Activated CD4-positive, alpha-beta T cell treated with anti-CD3 and anti-CD28 coated beads for 4 hours (primary cell): ENCODE measurements at regions not wholly inside any gene's neighbourhood (a gene's known extent, or its start where the extent isn't known, plus 50 kb on each side); places are given as distances from the start of the nearest gene placed in this dataset.

Experiments
- DNase-seq, 2 donors: peaks; one replicate each; pipeline ENCODE4 v3.0.0-alpha.2; 2020

GRCh38 chr4:128384765-128385598, 97.4 kb upstream of the PGRMC2 start:
- DNase-seq, result no peak

- no peak for DNase-seq
These were observed 96.5 kb upstream of the PGRMC2 start for GRCh38 chr4:128384091-128384520.

GRCh38 chr4:128381748-128382559, 94.3 kb upstream of the PGRMC2 start:
- DNase-seq, result no peak

GRCh38 chr4:128380306-128380705, 92.7 kb upstream of the PGRMC2 start:
- no peak for DNase-seq

GRCh38 chr4:128379860-128380259, 92.2 kb upstream of the PGRMC2 start:
- DNase-seq, result no peak

- DNase-seq, result no peak
These were observed 91.1 kb upstream of the PGRMC2 start for GRCh38 chr4:128378668-128379067.

- no peak for DNase-seq
These were observed 89.3 kb upstream of the PGRMC2 start for GRCh38 chr4:128376958-128377357.

GRCh38 chr4:128376303-128376702, 88.7 kb upstream of the PGRMC2 start:
- no peak for DNase-seq

GRCh38 chr4:128373628-128374027, 86.0 kb upstream of the PGRMC2 start:
- DNase-seq, result no peak

GRCh38 chr4:128371876-128372275, 84.3 kb upstream of the PGRMC2 start:
- DNase-seq, result no peak

- DNase-seq, result no peak
These were observed 83.6 kb upstream of the PGRMC2 start for GRCh38 chr4:128371001-128371777.

- no peak for DNase-seq
These were observed 78.6 kb upstream of the PGRMC2 start for GRCh38 chr4:128366212-128366611.

GRCh38 chr4:128364565-128364964, 77.0 kb upstream of the PGRMC2 start:
- DNase-seq, result no peak

- DNase-seq, result no peak
These were observed 76.4 kb upstream of the PGRMC2 start for GRCh38 chr4:128363966-128364365.

GRCh38 chr4:128362760-128363159, 75.1 kb upstream of the PGRMC2 start:
- DNase-seq, result no peak

- no peak for DNase-seq
These were observed 71.8 kb upstream of the PGRMC2 start for GRCh38 chr4:128359422-128359821.

- no peak for DNase-seq
These were observed 71.3 kb upstream of the PGRMC2 start for GRCh38 chr4:128358913-128359279.

- no peak for DNase-seq
These were observed 70.8 kb upstream of the PGRMC2 start for GRCh38 chr4:128358231-128358912.

GRCh38 chr4:128357286-128357685, 69.7 kb upstream of the PGRMC2 start:
- DNase-seq, result no peak

- DNase-seq, result no peak
These were observed 67.7 kb upstream of the PGRMC2 start for GRCh38 chr4:128355305-128355704.

- no peak for DNase-seq
These were observed 66.7 kb upstream of the PGRMC2 start for GRCh38 chr4:128354205-128354821.

- DNase-seq, result no peak
These were observed 66.2 kb upstream of the PGRMC2 start for GRCh38 chr4:128353791-128354190.
